SU-DHL-6 (cell line): ENCODE measurements at regions not wholly inside any gene's neighbourhood (a gene's known extent, or its start where the extent isn't known, plus 50 kb on each side); places are given as distances from the start of the nearest gene placed in this dataset.

Source experiments
- H2AFZ ChIP-seq: fragments of 200-600 bp; sonication (generic); 2 replicates; pipeline ENCODE4 v1.6.1; 2014; ENCODE audit warnings: low read depth, mild to moderate bottlenecking, moderate library complexity, mixed read lengths, antibody characterized with exemption, low read length; ENCODE audit not compliant: severe bottlenecking
- H3F3A ChIP-seq: fragments of 200-600 bp; shearing (Covaris generic); 2 replicates; pipeline ENCODE4 v1.6.0; 2016; ENCODE audit warnings: antibody characterized with exemption, mild to moderate bottlenecking; ENCODE audit not compliant: insufficient read depth
- H3K27ac ChIP-seq: fragments of 200-600 bp; sonication (generic); 2 replicates; pipeline ENCODE4 v1.5.1; 2016; ENCODE audit warnings: low read depth, mild to moderate bottlenecking, low read length, moderate library complexity, mixed read lengths
- H3K27me3 ChIP-seq: fragments of 200-600 bp; sonication (generic), shearing (Covaris generic); 2 replicates; pipeline ENCODE4 v1.6.0; 2014; ENCODE audit warnings: mild to moderate bottlenecking, low read length
- H3K36me3 ChIP-seq: fragments of 200-600 bp; sonication (generic); 2 replicates; pipeline ENCODE4 v1.6.1; 2014; ENCODE audit warnings: mild to moderate bottlenecking, low read length, mixed read lengths
- H3K4me2 ChIP-seq: fragments of 300-600, 200-600 bp; shearing (Covaris generic), sonication (generic); 2 replicates; pipeline ENCODE4 v1.6.0; 2014; ENCODE audit warnings: low read length, low read depth, mild to moderate bottlenecking; ENCODE audit not compliant: poor library complexity, severe bottlenecking
- H3K4me3 ChIP-seq: fragments of 200-600 bp; sonication (generic); 2 replicates; pipeline ENCODE4 v1.5.1; 2014; ENCODE audit warnings: antibody characterized with exemption, low read length, mild to moderate bottlenecking, mixed read lengths; ENCODE audit not compliant: insufficient read depth, poor library complexity, severe bottlenecking
- H3K79me2 ChIP-seq: fragments of 200-600 bp; sonication (generic); 2 replicates; pipeline ENCODE4 v1.6.1; 2014; ENCODE audit warnings: mild to moderate bottlenecking, low read length, moderate library complexity; ENCODE audit not compliant: insufficient read depth
- H3K9ac ChIP-seq: fragments of 200-600 bp; sonication (generic); 2 replicates; pipeline ENCODE4 v1.7.0; 2014; ENCODE audit warnings: mild to moderate bottlenecking, low read length
- H3K9me2 ChIP-seq: fragments of 200-600 bp; sonication (generic); replicated peaks from 2 replicates; pipeline ENCODE4 v1.6.1; 2014; ENCODE audit warnings: low read length; ENCODE audit not compliant: insufficient read depth
- H3K9me3 ChIP-seq: fragments of 200-600 bp; sonication (generic); 2 replicates; pipeline ENCODE4 v1.6.1; 2014; ENCODE audit warnings: low read length, mixed read lengths; ENCODE audit not compliant: insufficient read depth
- H4K20me1 ChIP-seq: fragments of 200-600 bp; sonication (generic); 2 replicates; pipeline ENCODE4 v1.6.1; 2014; ENCODE audit warnings: low read depth, mild to moderate bottlenecking, antibody characterized with exemption, low read length, moderate library complexity, mixed read lengths
- CTCF ChIP-seq: fragments of 200-600 bp; sonication (generic); IDR thresholded peaks from one replicate; pipeline ENCODE4 v1.5.1; 2017; ENCODE audit warnings: antibody characterized with exemption, mild to moderate bottlenecking, low read length, moderate library complexity; ENCODE audit not compliant: insufficient read depth, poor library complexity, severe bottlenecking
- EZH2phosphoT487 ChIP-seq: fragments of 200-600 bp; sonication (generic), shearing (Covaris generic); conservative IDR thresholded peaks from 2 replicates; pipeline ENCODE4 v1.6.1; 2018; ENCODE audit warnings: mild to moderate bottlenecking, antibody characterized with exemption, low read length, moderate library complexity, mixed read lengths

- no peaks in the 10 kb centered on the region for H3K27me3 ChIP-seq
- H3F3A ChIP-seq, result no peaks in the 10 kb centered on the region
- H3K36me3 ChIP-seq, result no peaks in the 10 kb centered on the region
- no peaks in the 10 kb centered on the region for H4K20me1 ChIP-seq
- H3K9ac ChIP-seq, result no peak overlapping the region
- no peaks in the 10 kb centered on the region for H3K79me2 ChIP-seq
- H3K9me2 ChIP-seq, result no peaks in the 10 kb centered on the region
- no peak overlapping the region for H3K27ac ChIP-seq
- H3K9me3 ChIP-seq, result no peaks in the 10 kb centered on the region
- TF ChIP-seq CTCF (no peak), EZH2phosphoT487 (no peak)
- no peak overlapping the region for H2AFZ ChIP-seq
- H3K4me2 ChIP-seq, result no peak overlapping the region
- no peak overlapping the region for H3K4me3 ChIP-seq
These were observed 101.2 kb upstream of the GALNT13 start for GRCh38 chr2:153770359-153770991.

GRCh38 chr2:153780241-153780640, 91.5 kb upstream of the GALNT13 start:
- Histone ChIP-seq H4K20me1 (no peaks in the 10 kb centered on the region), H3K79me2 (no peaks in the 10 kb centered on the region), H3F3A (no peaks in the 10 kb centered on the region), H3K27ac (no peak overlapping the region), H3K9ac (no peak overlapping the region), H3K9me3 (no peaks in the 10 kb centered on the region), H3K4me2 (no peak overlapping the region), H3K27me3 (no peaks in the 10 kb centered on the region), H3K36me3 (no peaks in the 10 kb centered on the region), H2AFZ (no peak overlapping the region), H3K4me3 (no peak overlapping the region), H3K9me2 (no peaks in the 10 kb centered on the region)
- TF ChIP-seq CTCF (no peak), EZH2phosphoT487 (no peak)

GRCh38 chr2:153786016-153786415, 85.7 kb upstream of the GALNT13 start:
- Histone ChIP-seq H3K9ac (no peak overlapping the region), H4K20me1 (no peaks in the 10 kb centered on the region), H3K4me3 (no peak overlapping the region), H3K9me2 (no peaks in the 10 kb centered on the region), H3K36me3 (no peaks in the 10 kb centered on the region), H3K27ac (no peak overlapping the region), H3K4me2 (no peak overlapping the region), H3K9me3 (no peaks in the 10 kb centered on the region), H2AFZ (no peak overlapping the region), H3K79me2 (no peaks in the 10 kb centered on the region), H3K27me3 (no peaks in the 10 kb centered on the region), H3F3A (no peaks in the 10 kb centered on the region)
- TF ChIP-seq EZH2phosphoT487, result no peak
- no peak for TF ChIP-seq CTCF
